Right ventricle myocardium superior (tissue), 1 donor: ENCODE measurements at regions not wholly inside any gene's neighbourhood (a gene's known extent, or its start where the extent isn't known, plus 50 kb on each side); places are given as distances from the start of the nearest gene placed in this dataset.

Source experiments
- ATAC-seq: fragments of 200-7000 bp; cut with Tn5 transposase; one replicate; pipeline ENCODE4 v1.9.1; 2020; ENCODE audit warnings: mild to moderate bottlenecking; ENCODE audit not compliant: poor library complexity
- DNase-seq: peaks from one replicate; pipeline ENCODE4 v3.0.0-alpha.2; 2020
- intact Hi-C: fragments of 100-400 bp; cut with DNase I; formaldehyde crosslinking; loops from one replicate; pipeline ENCODE4 v1.11.2; 2022
- donor health status: DM: no; HTN: yes; CAD: no; lungs with severe emphysema.

DNA sequence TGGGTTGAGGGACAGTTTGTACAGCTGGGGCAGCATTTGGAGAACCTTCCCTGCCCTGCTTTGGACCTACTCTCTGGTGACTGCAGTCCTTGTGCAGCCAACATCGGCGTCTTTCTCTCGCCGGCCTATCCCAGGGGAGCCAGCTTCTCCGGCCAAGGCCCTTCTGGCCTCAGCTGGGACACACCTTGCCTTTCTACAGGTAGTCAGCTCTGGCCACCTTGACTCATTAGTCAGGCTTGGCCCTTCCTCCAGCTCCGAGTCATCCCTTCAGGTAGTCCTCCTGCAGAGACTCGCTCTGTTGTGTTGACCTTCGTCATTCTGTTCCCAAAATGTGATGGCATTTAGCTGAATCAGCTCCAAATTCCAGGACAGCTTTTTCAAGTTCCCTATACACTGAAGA lies 145.0 kb upstream of the CHST15 start:
- ATAC-seq (no peak), DNase-seq (no peak)
- intact Hi-C loops, result no loop called here

DNA sequence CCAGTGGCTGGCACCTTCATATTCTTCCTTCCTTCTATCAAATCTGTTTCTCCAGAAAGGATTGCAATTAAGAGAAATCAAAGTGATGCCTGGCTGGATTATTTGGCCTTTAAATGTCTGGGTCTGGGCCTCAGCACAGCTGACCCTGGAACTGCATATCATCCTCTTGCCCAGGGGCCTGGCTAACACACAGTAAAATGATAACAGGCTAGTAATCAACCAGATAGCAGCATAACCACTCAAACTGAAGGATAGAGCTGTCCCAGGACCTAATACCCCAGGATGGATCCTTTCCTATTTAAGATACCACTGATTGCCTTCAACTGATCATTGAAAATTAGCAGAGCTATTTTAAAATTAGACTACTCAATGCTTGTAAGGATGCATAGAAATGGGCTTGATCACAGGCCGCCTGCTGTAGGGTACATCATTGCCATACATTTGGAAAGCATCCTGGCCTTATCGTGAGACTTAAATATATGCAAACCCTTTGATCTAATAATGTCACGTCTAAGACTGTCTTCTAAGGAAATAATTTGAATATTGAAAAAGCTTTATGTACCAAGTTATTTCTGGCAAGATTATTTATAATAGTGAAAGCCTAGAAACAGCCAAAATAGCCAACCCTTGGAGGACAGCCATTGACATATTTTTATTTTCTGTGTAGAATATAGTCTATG lies 144.0 kb upstream of the CHST15 start:
- no peak for ATAC-seq
- DNase-seq, result no peak
- intact Hi-C loops, result no loop called here

DNA sequence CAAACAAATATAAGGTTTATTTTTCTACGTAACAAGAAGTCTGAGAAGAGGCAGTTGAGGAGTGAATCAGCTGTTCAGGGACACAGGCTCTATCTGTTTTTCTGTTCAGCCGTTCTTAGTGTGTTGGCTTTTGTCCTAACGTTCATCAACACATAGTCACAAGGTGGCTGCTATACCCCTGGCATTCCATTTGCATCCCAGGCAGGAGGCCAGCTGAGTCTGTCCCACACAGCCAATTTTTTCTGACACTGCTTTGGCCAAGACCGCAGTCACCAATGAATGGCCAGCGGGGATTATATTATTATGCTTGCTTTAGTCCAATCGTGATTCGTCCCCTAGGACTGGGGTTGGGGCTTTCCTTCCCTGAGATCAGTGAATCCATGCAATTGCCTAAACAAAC lies 143.4 kb upstream of the CHST15 start:
- DNase-seq (peak; percentile 54), ATAC-seq (peak; percentile 74)
- intact Hi-C loops, result no loop called here

DNA sequence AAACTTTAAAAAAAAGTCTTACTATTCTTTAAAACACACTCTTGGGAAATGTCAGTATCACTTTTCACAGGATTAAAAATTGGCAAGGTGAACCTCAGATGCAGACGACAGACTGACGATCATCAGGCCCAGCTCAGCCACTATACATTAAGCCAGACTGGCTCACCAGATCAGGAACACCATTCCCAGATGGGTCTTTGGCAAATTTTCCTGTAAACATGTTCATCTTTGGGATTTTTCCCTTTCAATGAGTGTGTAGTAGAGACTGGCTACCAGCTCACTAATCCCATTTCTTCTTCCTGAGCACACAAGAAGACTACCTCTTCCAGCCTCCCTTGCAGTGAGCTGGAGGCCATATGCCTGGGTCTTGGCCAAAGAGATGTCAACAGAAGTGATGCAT lies 142.7 kb upstream of the CHST15 start:
- no peak for DNase-seq
- intact Hi-C loops, result no loop called here
- ATAC-seq, result no peak

DNA sequence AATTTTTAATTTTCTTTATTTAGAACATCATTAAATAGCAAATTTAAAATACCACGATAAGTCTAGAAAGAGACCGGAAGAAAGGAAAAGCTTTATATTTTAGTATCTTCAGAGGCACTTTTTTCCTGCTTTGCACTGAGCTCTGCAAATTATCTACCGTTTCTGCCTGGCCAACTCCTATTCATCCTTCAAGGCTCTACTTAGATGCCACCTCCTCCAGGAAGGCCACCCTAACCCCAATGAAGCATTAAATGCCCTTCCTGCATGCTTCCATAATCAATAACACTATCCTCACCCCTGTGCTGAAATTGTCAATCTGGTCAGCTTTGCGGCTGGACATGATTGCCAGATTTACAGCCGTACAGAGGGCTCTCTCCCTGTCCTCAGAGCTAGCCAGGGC lies 141.8 kb upstream of the CHST15 start:
- no peak for DNase-seq
- no peak for ATAC-seq
- intact Hi-C loops, result no loop called here

DNA sequence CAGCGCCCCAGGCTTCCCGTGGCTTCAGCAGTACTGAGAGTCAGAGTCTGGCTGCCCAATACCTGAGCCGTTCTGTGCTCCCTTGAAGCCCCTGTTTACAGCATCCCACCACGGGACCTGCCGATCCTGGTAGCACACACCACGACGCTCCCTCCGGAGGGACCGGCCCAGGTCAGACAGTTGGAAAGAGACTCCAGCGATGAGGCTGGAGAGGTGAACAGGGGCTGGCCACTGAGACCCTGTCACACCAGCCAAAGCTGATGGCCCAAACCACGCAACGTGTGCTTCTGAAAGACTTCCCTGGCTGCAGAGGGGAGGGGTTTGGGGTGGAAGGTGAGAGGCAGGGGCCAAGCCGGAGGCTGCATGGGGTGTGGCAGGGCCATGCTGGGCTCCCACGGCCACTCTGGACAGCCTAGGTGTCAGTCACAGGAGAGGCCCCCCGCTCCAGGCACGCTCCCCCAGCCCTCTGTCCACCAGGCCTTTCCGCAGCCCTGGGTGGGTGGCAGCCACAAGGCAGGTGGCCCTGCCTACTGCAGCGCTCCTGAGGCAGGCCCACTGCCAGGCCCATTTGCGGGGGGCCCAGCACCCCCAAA lies 140.2 kb upstream of the CHST15 start:
- ATAC-seq, result no peak
- intact Hi-C loops, result no loop called here

DNA sequence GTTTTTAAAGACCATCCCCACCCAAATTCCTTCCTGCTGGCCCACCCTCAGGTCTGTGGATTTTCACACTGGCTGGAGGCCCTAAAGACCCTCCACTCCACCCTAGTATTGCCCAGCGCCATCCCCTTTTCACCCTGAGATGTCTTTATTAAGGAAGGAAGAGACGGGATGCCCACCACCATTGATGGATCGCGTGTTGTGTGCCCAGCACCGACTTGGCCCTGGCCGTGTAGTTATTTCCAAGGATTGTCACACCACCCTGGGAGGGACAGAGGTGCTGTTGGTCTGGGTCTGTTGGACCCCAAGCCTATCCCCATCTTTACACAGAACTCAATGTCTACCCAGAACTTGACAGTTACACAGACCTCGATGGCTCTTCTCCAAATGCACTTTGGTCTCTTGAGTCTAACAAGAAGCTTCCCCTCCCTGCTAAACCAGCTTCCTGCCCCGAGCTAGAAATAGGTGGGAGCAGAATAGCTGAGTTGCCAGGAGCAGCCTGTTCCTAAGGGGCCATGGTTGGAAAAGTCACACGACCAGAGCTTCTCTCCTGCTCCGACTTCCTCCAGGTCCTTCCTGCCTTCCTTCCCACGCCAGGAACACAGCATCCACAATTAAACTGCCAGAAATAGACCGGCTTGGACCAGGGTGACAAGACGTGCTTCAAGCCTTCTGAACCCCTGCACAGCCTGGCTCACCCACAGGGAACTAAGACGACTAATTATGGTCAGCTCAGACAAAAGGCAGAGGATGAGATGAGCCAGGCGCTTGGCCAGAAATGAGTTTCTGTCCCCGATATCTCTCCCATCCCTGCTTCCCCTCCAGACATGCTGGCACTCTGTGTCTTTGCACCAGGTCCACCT lies 139.5 kb upstream of the CHST15 start:
- DNase-seq (no peak), ATAC-seq (peak; percentile 55)
- intact Hi-C loops, result no loop called here

More for the DNA sequence above, 140.2 kb upstream of the CHST15 start:
- no peak for DNase-seq

DNA sequence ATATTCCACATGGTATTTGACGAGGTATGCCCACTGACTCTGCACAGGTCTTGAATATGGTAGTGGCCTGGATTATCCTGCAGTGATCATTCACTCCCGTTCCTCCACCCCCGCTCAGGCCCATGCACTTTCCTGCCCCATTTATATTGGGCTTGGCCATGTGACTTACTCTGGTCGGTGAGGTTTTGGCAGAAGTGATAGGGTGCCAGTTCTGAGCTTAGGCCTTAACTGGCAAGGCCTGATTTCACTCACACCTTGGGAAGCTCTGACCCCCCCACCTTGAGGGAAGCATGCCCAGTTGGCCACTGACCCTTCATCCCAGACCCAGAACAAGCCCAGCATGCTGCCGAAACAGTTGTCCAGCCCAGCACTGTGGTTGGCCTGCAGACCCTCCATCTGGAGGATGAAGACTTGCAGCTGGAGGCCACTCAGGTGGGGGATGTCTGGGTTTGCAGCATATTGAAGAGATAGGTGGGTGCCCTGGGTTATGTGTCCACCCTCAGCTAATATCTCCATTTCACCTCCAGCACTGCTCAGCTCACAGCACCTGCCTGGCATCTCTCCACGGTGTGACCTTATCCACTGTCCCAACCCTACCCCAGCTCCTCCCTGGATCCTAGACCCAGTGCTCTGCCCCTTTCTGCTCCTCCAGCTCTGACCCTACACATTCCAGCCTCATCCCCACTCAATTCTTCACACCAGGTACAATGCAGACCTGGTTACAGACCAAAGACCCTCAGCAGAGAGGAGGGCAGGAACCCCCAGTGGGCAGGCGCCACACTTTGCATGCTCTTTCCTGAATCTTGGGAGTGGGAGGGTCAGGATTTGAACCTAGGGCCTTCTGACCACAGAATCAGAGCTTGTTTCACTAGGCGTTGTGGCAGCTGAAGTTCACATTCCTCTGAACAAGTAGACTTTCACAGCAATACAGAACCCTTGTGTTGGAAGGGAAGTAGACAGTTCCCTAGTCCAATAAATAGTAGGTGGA lies 138.1 kb upstream of the CHST15 start:
- DNase-seq, result no peak
- no peak for ATAC-seq
- intact Hi-C loops, result no loop called here

DNA sequence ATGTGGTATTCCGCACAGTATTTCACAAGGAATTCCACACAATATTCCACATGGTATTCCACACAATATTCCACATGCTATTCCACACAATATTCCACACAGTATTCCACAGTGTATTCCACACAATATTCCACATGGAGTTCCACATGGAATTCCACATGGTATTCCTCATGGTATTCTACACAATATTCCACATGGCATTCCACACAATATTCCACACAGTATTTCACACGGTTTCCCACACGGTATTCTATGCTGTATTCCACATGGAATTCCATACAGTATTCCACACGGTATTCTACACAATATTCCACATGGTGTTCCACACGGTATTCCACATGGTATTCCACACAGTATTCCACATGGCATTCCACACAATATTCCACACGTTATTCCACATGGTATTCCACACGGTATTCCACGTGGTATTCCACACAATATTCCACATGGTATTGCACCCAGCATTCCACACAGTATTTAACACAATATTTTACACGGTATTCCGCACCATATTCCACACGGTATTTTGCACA lies 137.3 kb upstream of the CHST15 start:
- DNase-seq (no peak), ATAC-seq (no peak)
- intact Hi-C loops, result no loop called here

DNA sequence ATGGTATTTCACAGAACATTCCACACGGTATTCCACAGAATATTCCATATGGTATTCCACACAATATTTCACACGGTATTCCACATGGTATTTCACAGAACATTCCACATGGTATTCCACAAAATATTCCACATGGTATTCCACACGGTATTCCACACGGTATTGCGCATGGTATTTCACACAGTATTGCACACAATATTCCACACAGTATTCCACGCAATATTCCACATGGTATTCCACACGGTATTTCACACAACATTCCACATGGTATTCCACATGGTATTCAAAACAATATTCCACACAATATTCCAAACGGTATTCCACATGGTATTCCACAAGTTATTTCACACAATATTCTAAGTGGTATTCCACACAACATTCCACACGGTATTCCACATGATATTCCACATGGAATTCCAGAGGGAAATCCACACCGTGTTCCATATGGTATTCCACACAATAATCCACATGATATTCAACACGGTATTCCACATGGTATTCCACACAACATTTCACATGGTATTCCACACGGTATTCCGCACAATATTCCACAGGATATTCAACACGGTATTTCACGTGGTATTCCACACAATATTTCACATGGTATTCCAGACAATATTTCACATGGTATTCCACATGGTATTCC lies 136.7 kb upstream of the CHST15 start:
- intact Hi-C loops, result no loop called here
- no peak for DNase-seq
- no peak for ATAC-seq

DNA sequence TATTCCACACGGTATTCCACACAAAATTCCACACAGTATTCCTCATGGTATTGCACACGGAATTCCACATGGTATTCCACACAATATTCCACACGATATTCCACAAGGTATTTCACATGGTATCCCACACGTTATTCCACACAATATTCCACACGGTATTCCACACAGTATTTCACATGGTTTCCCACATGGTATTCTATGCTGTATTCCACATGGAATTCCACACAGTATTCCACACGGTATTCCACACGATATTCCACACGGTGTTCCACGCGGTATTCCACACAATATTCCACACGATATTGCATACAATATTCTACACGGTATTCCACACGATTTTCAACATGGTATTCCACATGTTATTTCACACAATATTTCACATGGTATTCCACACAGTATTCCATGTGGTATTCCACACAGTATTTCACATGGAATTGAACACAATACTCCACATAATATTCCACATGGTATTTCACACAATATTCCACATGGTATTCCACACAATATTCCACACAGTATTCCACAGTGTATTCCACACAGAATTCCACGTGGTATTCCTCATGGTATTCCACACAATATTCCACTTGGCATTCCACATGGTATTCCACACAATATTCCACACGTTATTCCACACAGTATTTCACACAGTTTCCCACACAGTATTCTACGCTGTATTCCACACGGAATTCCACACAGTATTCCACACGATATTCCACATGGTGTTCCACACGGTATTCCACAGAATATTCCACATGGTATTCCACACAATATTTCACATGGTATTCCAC lies 136.0 kb upstream of the CHST15 start:
- ATAC-seq (no peak), DNase-seq (no peak)
- intact Hi-C loops, result no loop called here

DNA sequence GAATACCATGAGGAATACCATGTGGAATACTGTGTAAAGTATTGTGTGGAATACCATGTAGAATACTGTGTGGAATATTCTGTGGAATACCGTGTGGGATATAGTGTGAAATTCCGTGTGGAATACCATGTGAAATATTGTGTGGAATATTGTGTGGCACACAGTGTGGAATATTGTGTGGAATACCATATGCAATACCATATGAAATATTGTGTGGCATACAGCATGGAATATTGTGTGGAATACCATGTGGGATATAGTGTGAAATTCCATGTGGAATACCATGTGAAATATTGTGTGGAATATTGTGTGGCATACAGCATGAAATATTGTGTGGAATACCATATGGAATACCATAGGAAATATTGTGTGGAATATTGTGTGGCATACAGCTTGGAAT lies 135.1 kb upstream of the CHST15 start:
- intact Hi-C loops, result no loop called here
- DNase-seq (no peak), ATAC-seq (no peak)

DNA sequence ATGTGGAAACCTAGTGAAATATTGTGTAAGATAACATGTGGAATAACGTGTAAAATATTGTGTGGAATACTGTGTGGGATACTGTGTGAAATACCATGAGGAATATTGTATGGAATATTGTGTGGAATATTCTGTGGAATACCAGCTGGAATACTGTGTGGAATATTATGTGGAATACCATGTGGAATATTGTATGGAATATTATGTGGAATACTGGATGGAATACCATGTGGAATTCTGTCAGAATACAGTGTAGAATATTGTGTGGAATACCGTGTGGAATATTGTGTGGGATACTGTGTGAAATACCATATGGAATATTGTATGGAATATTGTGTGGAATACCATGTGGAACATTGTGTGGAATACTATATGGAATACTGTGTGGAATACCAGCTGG lies 134.6 kb upstream of the CHST15 start:
- ATAC-seq (no peak), DNase-seq (no peak)
- intact Hi-C loops, result no loop called here

DNA sequence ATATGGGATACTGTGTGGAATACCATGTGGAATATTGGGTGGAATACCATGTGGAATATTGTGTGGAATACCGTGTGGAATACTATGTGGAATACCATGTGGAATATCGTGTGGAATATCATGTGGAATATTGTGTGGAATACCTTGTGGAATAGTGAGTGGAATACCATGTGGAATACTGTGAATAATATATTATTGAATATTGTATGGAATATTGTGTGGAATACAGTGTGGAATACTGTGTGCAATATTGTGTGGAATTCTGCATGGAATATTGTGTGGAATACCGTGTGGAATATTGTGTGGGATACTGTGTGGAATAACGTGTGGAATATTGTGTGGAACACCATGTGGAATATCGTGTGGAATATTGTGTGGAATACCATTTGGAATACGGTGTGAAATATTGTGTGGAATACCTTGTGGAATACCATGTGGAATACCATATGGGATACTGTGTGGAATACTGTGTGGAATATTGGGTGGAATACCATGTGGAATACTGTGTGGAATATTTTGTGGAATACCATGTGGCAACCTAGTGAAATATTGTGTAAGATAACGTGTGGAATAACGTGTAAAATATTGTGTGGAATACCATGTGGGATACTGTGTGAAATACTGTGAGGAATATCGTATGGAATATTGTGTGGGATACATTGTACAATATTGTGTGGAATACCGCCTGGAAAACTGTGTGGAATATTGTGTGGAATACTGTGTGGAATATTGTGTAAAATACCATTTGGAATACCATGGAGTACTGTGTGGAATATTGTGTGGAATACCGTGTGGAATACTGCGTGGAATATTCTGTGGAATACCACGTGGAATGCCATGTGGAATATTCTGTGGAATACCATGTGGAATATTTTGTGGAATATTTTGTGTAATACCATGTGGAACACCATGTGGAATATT lies 133.9 kb upstream of the CHST15 start:
- ATAC-seq (no peak), DNase-seq (no peak)
- intact Hi-C loops, result no loop called here

DNA sequence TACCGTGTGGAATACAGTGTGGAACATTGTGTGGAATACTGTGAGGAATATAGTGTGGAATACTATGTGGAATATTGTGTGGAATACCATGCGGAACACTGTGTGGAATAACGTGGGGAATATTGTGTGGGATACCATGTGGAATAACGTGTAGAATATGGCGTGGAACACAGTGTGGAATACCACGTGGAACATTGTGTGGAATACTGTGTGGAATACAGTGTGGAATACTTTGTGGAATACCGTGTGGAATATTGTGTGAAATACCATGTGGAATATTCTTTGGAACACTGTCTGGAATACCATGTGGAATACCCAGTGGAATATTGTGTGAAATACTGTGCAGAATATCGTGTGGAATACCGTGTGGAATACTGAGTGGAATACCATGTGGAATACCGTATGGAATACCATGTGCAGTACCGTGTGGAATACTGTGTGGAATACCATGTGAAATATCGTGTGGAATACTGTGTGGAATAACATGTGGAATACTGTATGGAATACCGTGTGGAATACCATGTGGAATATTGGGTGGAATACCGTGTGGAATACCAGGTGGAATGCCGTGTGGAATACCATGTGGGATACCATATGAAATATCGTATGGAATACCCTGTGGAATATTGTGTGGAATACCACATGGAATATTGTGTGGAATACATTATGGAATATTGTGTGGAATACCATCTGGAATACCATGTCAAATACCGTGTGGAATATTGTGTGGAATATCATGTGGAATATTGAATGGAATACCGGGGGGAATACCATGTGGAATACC lies 133.1 kb upstream of the CHST15 start:
- DNase-seq (no peak), ATAC-seq (no peak)
- intact Hi-C loops, result no loop called here
